ENCODE measurements at regions not wholly inside any gene's neighbourhood (a gene's known extent, or its start where the extent isn't known, plus 50 kb on each side); places are given as distances from the start of the nearest gene placed in this dataset.

DNA sequence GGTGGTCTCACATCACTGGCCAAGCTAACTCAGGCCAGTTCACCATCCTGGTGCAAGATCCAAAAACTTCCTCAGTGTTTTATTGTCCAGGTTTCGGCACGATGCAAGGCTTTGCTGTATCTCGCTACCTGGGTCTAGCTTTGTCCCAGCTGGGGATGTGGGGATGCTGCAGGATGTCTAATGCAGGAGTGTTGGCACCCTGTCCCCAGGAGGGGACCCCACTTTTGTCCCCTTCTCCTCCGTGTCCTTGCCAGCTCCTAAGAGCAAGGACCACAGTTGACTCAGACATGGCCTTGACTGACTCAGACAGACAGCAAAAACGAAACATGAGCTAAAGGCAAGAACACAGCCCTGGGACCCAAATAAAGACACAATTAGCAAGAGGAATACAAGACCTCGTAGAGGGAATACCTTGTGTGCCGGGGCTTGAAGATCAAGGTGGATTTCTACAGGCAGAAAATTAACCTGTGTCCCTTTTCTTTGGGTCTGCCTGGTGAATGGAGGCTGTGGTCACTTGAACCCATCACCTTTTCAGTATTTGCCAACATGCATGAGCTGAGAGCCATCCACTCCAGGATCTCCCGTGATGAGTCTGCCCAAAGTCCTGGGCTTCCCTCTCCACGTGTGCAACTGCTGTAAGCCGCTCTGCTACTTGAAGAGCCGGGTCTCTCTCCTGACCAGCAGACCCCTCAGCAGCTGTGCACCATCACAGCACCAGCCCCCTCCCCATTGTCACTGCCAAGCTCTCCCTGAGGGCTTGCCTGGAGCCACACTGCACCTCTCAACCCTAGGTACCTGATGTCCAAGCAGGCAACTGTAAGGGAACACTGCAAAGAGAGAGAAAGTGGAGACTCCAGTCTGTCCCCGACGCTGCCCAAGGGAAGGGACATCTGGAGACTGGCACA lies 149.5 kb upstream of the ZNF507 start:
- 88% methylated on average over 13 of the region's 13 CpGs; no CpG with 5 or more reads in 1 of the 2 experiments for WGBS, 2 experiments (ENCODE audit: extremely low coverage in 1 of 2, insufficient coverage in 1 of 2, insufficient read length in 1 of 2, insufficient replicate concordance in 2 of 2, low coverage in 1 of 2, low lambda C conversion rate in 2 of 2, missing lambda C conversion rate in 1 of 2)
- CTCF ChIA-PET (ENCODE audit: partially characterized antibody): interaction anchor here (1.3 kb wide), 1 partner anchor 9 kb away, joined by 3 read pairs; no protein-coding TSS in a partner anchor
- POLR2A ChIA-PET (ENCODE audit: partially characterized antibody): no interaction called here

More for the DNA sequence above, 149.5 kb upstream of the ZNF507 start:
- H3K9me3 ChIP-seq (ENCODE audit: insufficient read depth in 2 of 2, low read depth in 1 of 2, low read length in 1 of 2): no peaks in the 10 kb centered on the region
- no peak overlapping the region for H2AFZ ChIP-seq (ENCODE audit: low read length)
- H3K56ac ChIP-seq (replicated peaks; ENCODE audit: insufficient read length, low read depth, low read length): no peak overlapping the region
- FAIRE-seq: no peak
- H2BK15ac ChIP-seq (ENCODE audit: low read length): no peak overlapping the region
- H3K23ac ChIP-seq (ENCODE audit: insufficient read length): no peak overlapping the region
- no peak overlapping the region for H3K27ac ChIP-seq (ENCODE audit: low read depth, low read length)
- H3K4me2 ChIP-seq (ENCODE audit: insufficient read depth in 1 of 2, low read depth in 2 of 2, low read length in 2 of 2): no peak overlapping the region
- no peak for TF ChIP-seq KDM4A (IDR thresholded peaks at IDR 0.05; ENCODE audit: low read depth, low read length, severe bottlenecking)
- H4K8ac ChIP-seq (ENCODE audit: extremely low read depth, insufficient read depth, low read length): no peak overlapping the region
- no peak overlapping the region for H3K4ac ChIP-seq (replicated peaks; ENCODE audit: insufficient read length, low read depth, low read length)
- no peak overlapping the region for H2BK5ac ChIP-seq (ENCODE audit: low read depth, low read length)
- H3K4me1 ChIP-seq (replicated peaks in 1 of 4; ENCODE audit: control insufficient read depth in 3 of 4, insufficient read depth in 4 of 4, low read length in 3 of 4): no peaks in the 10 kb centered on the region
- no peaks in the 10 kb centered on the region for H3K79me2 ChIP-seq (ENCODE audit: control insufficient read depth in 1 of 2, insufficient read depth in 2 of 2, low read length in 2 of 2)
- no peak overlapping the region for H2BK20ac ChIP-seq (ENCODE audit: low read length)
- DNase-seq (ENCODE audit: low read depth in 1 of 2, low spot score in 2 of 2): peak in 1 of 2 experiments; percentile 17
- H3K4me3 ChIP-seq (ENCODE audit: extremely low read depth in 1 of 4, insufficient read depth in 2 of 4, low read depth in 3 of 4, low read length in 4 of 4): no peak overlapping the region
- H4K91ac ChIP-seq (replicated peaks; ENCODE audit: insufficient read length, low read length): no peak overlapping the region
- H3K9ac ChIP-seq (replicated peaks in 1 of 4; ENCODE audit: extremely low read depth in 1 of 4, low read depth in 3 of 4, low read length in 3 of 4): no peak overlapping the region
- H2BK120ac ChIP-seq (replicated peaks; ENCODE audit: low read depth, low read length): no peak overlapping the region
- H3K23me2 ChIP-seq (ENCODE audit: low read depth, low read length): no peaks in the 10 kb centered on the region
- H2BK12ac ChIP-seq (ENCODE audit: low read depth, low read length): no peak overlapping the region
- no peaks in the 10 kb centered on the region for H3K36me3 ChIP-seq (ENCODE audit: control insufficient read depth in 2 of 4, insufficient read depth in 4 of 4, low read length in 3 of 4)
- no peak overlapping the region for H2AK5ac ChIP-seq (ENCODE audit: low read depth, low read length)
- no peak overlapping the region for H4K5ac ChIP-seq (ENCODE audit: insufficient read length, low read depth, low read length)
- no peak overlapping the region for H3K18ac ChIP-seq (ENCODE audit: extremely low read depth, low read length)
- no peaks in the 10 kb centered on the region for H4K20me1 ChIP-seq (replicated peaks in 1 of 2; ENCODE audit: control insufficient read depth in 1 of 2, insufficient read depth in 2 of 2, low read length in 2 of 2)
- no peaks in the 10 kb centered on the region for H3K79me1 ChIP-seq (ENCODE audit: low read depth, low read length)
- H3K14ac ChIP-seq (ENCODE audit: insufficient read length): no peak overlapping the region
- H3K27me3 ChIP-seq (replicated peaks in 1 of 4; ENCODE audit: control insufficient read depth in 3 of 4, extremely low read depth in 1 of 4, insufficient read depth in 3 of 4, low read length in 3 of 4): no peaks in the 10 kb centered on the region
